ENCODE measurements at regions not wholly inside any gene's neighbourhood (a gene's known extent, or its start where the extent isn't known, plus 50 kb on each side); places are given as distances from the start of the nearest gene placed in this dataset.

GRCh38 chr2:137809837-137810236 is 154.4 kb upstream of the HNMT start:
- TF ChIP-seq MAZ (IDR thresholded peaks at IDR 0.05; ENCODE audit: borderline replicate concordance, low read depth, low read length) (no peak), CTCF (conservative IDR thresholded peaks at IDR 0.05; ENCODE audit: low read depth, low read length) (no peak), USF2 (IDR thresholded peaks at IDR 0.05; ENCODE audit: low read depth, low read length) (no peak), CHD1 (IDR thresholded peaks at IDR 0.05; ENCODE audit: low read depth, low read length) (no peak), ELK1 (IDR thresholded peaks at IDR 0.05; ENCODE audit: borderline replicate concordance, low read depth, low read length) (no peak), FOS (IDR thresholded peaks at IDR 0.05; ENCODE audit: low read depth, low read length) (no peak), CEBPB (IDR thresholded peaks at IDR 0.05; ENCODE audit: low read depth, low read length) (no peak)
- no peaks in the 10 kb centered on the region for H3K9me3 ChIP-seq (ENCODE audit: control insufficient read depth, insufficient read depth, low read length)
- no peak overlapping the region for H2AK5ac ChIP-seq (ENCODE audit: low read depth, low read length)
- H2BK120ac ChIP-seq (ENCODE audit: low read depth, low read length) = no peak overlapping the region
- H3K4ac ChIP-seq (ENCODE audit: low read depth, low read length) = no peak overlapping the region
- H3K9ac ChIP-seq (ENCODE audit: low read depth, low read length) = no peak overlapping the region
- DNase-seq = no peak
- ChIA-PET POLR2A (ENCODE audit: unreplicated experiment) (no interaction called here), CTCF (interaction anchor here (0.7 kb wide), 1 partner anchor 1952 kb away, joined by 3 read pairs; no protein-coding TSS in a partner anchor)
- dilution Hi-C loops (cut with HindIII; ENCODE audit: low sequenced_read_pairs, unreplicated experiment) = no loop called here
- H3K4me1 ChIP-seq (ENCODE audit: control insufficient read depth, insufficient read depth, low read length) = no peaks in the 10 kb centered on the region
- H2BK15ac ChIP-seq (ENCODE audit: low read depth, low read length) = no peak overlapping the region
- no peak overlapping the region for H3K14ac ChIP-seq (replicated peaks; ENCODE audit: low read depth, low read length)
- no peak overlapping the region for H3K23ac ChIP-seq (ENCODE audit: low read depth, low read length)
- no peak overlapping the region for H3K27ac ChIP-seq (ENCODE audit: insufficient read depth, low read length)
- H2AK9ac ChIP-seq (replicated peaks; ENCODE audit: low read depth, low read length, poor library complexity) = no peak overlapping the region
- H4K8ac ChIP-seq (ENCODE audit: low read depth in 2 of 2, low read length in 2 of 2) = no peak overlapping the region
- H2BK20ac ChIP-seq (ENCODE audit: low read depth, low read length) = no peak overlapping the region
- H4K20me1 ChIP-seq (ENCODE audit: insufficient read depth, low read length) = no peaks in the 10 kb centered on the region
- no peaks in the 10 kb centered on the region for H3K36me3 ChIP-seq (ENCODE audit: control insufficient read depth, insufficient read depth, low read length)
- intact Hi-C loops (cut with micrococcal nuclease) = no loop called here
- no peak overlapping the region for H3K18ac ChIP-seq (ENCODE audit: low read depth, low read length)
- H3K4me3 ChIP-seq (ENCODE audit: insufficient read depth, low read depth, low read length) = no peak overlapping the region
- no TSS peak for BruUV-seq (replicated peaks)
- H3K27me3 ChIP-seq (ENCODE audit: control insufficient read depth, insufficient read depth, low read length) = no peaks in the 10 kb centered on the region
- no peak overlapping the region for H2AFZ ChIP-seq (replicated peaks; ENCODE audit: low read length, poor library complexity)
- no peak overlapping the region for H3K4me2 ChIP-seq (ENCODE audit: low read depth, low read length)
- H3K56ac ChIP-seq (ENCODE audit: extremely low read depth, insufficient read depth, low read length) = no peak overlapping the region
- ATAC-seq (ENCODE audit: low read depth) = no peak
- no CpG with 5 or more reads among the region's 1 CpG for WGBS, 2 experiments (ENCODE audit: extremely low coverage in 2 of 2, insufficient read length in 1 of 2)
- no peak overlapping the region for H2BK5ac ChIP-seq (ENCODE audit: low read depth, low read length, poor library complexity, severe bottlenecking)
- no peaks in the 10 kb centered on the region for H3K9me1 ChIP-seq (ENCODE audit: insufficient read depth, low read length)
- H4K5ac ChIP-seq (ENCODE audit: low read depth, low read length) = no peak overlapping the region
- no peaks in the 10 kb centered on the region for H3K79me1 ChIP-seq (ENCODE audit: low read depth in 1 of 2, low read length in 2 of 2)
- H4K91ac ChIP-seq (ENCODE audit: insufficient read depth, low read depth, low read length) = no peak overlapping the region
- in situ Hi-C loops (cut with MboI; ENCODE audit: low sequenced_read_pairs) = no loop called here

Measured in IMR-90 (cell line).